GM19240 (cell line): ENCODE measurements at regions not wholly inside any gene's neighbourhood (a gene's known extent, or its start where the extent isn't known, plus 50 kb on each side); places are given as distances from the start of the nearest gene placed in this dataset.
A peak's percentile ranks its signal among the peaks of the same experiment; 100 is the strongest.
"Not testable (repeated sequence)": the region's sequence is repeated elsewhere in the genome, so short reads cannot be mapped to it uniquely, and the experiment has no call there.

Source experiments
- DNase-seq: peaks from one replicate; pipeline ENCODE4 v3.0.0; 2011; ENCODE audit warnings: low spot score; ENCODE audit not compliant: insufficient read length

GRCh38 chr1:111063595-111063994 lies 76.3 kb downstream of the DRAM2 start:
- no peak for DNase-seq

- no peak for DNase-seq
Measured at GRCh38 chr1:111062624-111063023, 77.3 kb downstream of the DRAM2 start.

- no peak for DNase-seq
Measured at GRCh38 chr1:111062081-111062480, 77.8 kb downstream of the DRAM2 start.

GRCh38 chr1:111054656-111055055 lies 85.2 kb downstream of the DRAM2 start:
- no peak for DNase-seq

- DNase-seq = no peak
Measured at GRCh38 chr1:111052246-111052645, 87.6 kb downstream of the DRAM2 start.

GRCh38 chr1:111048253-111048652 lies 84.5 kb upstream of the LRIF1 start:
- DNase-seq = not testable (repeated sequence)

- DNase-seq = no peak
Measured at GRCh38 chr1:111045033-111045722, 81.5 kb upstream of the LRIF1 start.

GRCh38 chr1:111032295-111032897 lies 68.7 kb upstream of the LRIF1 start:
- peak; percentile 13 for DNase-seq

GRCh38 chr1:111030590-111030989 lies 66.9 kb upstream of the LRIF1 start:
- peak; percentile 6 for DNase-seq

GRCh38 chr1:111025109-111025508 lies 61.4 kb upstream of the LRIF1 start:
- DNase-seq = no peak

- DNase-seq = no peak
Measured at GRCh38 chr1:111015222-111015621, 51.5 kb upstream of the LRIF1 start.
